Activated CD8-positive, alpha-beta memory T cell treated with anti-CD3 and anti-CD28 coated beads for 36 hours (primary cell): ENCODE measurements at regions not wholly inside any gene's neighbourhood (a gene's known extent, or its start where the extent isn't known, plus 50 kb on each side); places are given as distances from the start of the nearest gene placed in this dataset.

ENCODE experiments used
- CTCF ChIA-PET: fragments of 350-600 bp; sonication (Branson Sonifier 250); formaldehyde crosslinking; loops from one replicate; lab custom pipeline; 2021; ENCODE audit warnings: antibody characterized with exemption; lab: Charles Lee
- POLR2A ChIA-PET: fragments of 350-600 bp; sonication (Branson Sonifier 250); formaldehyde crosslinking; loops from one replicate; lab custom pipeline; 2021; ENCODE audit warnings: antibody characterized with exemption; lab: Charles Lee

- CTCF ChIA-PET = interaction anchor here (1.4 kb wide), 1 partner anchor 48 kb away, joined by 4 read pairs; no protein-coding TSS in a partner anchor
- POLR2A ChIA-PET = no interaction called here
Observed at GRCh38 chr4:184312126-184312525, 94.5 kb upstream of the ENPP6 start.

- POLR2A ChIA-PET = no interaction called here
- CTCF ChIA-PET = interaction anchor here (1.1 to 1.7 kb wide), 5 partner anchors 28 to 203 kb away, joined by 3 to 5 read pairs (median 4); no protein-coding TSS in a partner anchor
Observed at GRCh38 chr4:184310881-184311709, 93.4 kb upstream of the ENPP6 start.

- POLR2A ChIA-PET = no interaction called here
Observed at GRCh38 chr4:184310171-184310567, 92.5 kb upstream of the ENPP6 start.

GRCh38 chr4:184309241-184310170 lies 91.8 kb upstream of the ENPP6 start:
- CTCF ChIA-PET = interaction anchor here (1.0 to 1.7 kb wide), 4 partner anchors 26 to 204 kb away, joined by 3 to 5 read pairs (median 4); no protein-coding TSS in a partner anchor
- POLR2A ChIA-PET = interaction anchor here (0.7 kb wide), 1 partner anchor 26 kb away, joined by 3 read pairs; no protein-coding TSS in a partner anchor

More at GRCh38 chr4:184310171-184310567, 92.5 kb upstream of the ENPP6 start:
- CTCF ChIA-PET = interaction anchor here (1.0 to 1.7 kb wide), 4 partner anchors 27 to 204 kb away, joined by 3 to 5 read pairs (median 4); no protein-coding TSS in a partner anchor

- POLR2A ChIA-PET = interaction anchor here (0.6 to 1.0 kb wide), 2 partner anchors 23 to 207 kb away, joined by 4 to 9 read pairs; no protein-coding TSS in a partner anchor
- CTCF ChIA-PET = interaction anchor here (1.0 kb wide), 1 partner anchor 14 kb away, joined by 3 read pairs; no protein-coding TSS in a partner anchor
Observed at GRCh38 chr4:184306949-184307348, 89.3 kb upstream of the ENPP6 start.

- CTCF ChIA-PET = interaction anchor here (1.0 kb wide), 1 partner anchor 13 kb away, joined by 3 read pairs; no protein-coding TSS in a partner anchor
Observed at GRCh38 chr4:184306470-184306869, 88.8 kb upstream of the ENPP6 start.

GRCh38 chr4:184300816-184301215 lies 83.1 kb upstream of the ENPP6 start:
- ChIA-PET POLR2A (no interaction called here), CTCF (no interaction called here)

More at GRCh38 chr4:184306470-184306869, 88.8 kb upstream of the ENPP6 start:
- POLR2A ChIA-PET = interaction anchor here (1.0 kb wide), 1 partner anchor 207 kb away, joined by 4 read pairs; no protein-coding TSS in a partner anchor

GRCh38 chr4:184298254-184298653 lies 80.6 kb upstream of the ENPP6 start:
- CTCF ChIA-PET = no interaction called here
- POLR2A ChIA-PET = no interaction called here

GRCh38 chr4:184295206-184295605 lies 77.5 kb upstream of the ENPP6 start:
- ChIA-PET POLR2A (no interaction called here), CTCF (no interaction called here)

- ChIA-PET POLR2A (no interaction called here), CTCF (no interaction called here)
Observed at GRCh38 chr4:184294606-184295133, 77.0 kb upstream of the ENPP6 start.

- POLR2A ChIA-PET = no interaction called here
- CTCF ChIA-PET = interaction anchor here (1.2 kb wide), 1 partner anchor 13 kb away, joined by 3 read pairs; no protein-coding TSS in a partner anchor
Observed at GRCh38 chr4:184293552-184293951, 75.9 kb upstream of the ENPP6 start.

- CTCF ChIA-PET = interaction anchor here (1.2 kb wide), 1 partner anchor 14 kb away, joined by 3 read pairs; no protein-coding TSS in a partner anchor
Observed at GRCh38 chr4:184292877-184293276, 75.2 kb upstream of the ENPP6 start.

GRCh38 chr4:184292465-184292867 lies 74.8 kb upstream of the ENPP6 start:
- ChIA-PET CTCF (interaction anchor here (1.2 kb wide), 1 partner anchor 14 kb away, joined by 3 read pairs; no protein-coding TSS in a partner anchor), POLR2A (no interaction called here)

More at GRCh38 chr4:184292877-184293276, 75.2 kb upstream of the ENPP6 start:
- POLR2A ChIA-PET = no interaction called here

GRCh38 chr4:184289179-184289535 lies 71.5 kb upstream of the ENPP6 start:
- ChIA-PET CTCF (interaction anchor here (0.9 kb wide), 1 partner anchor 24 kb away, joined by 3 read pairs; no protein-coding TSS in a partner anchor), POLR2A (no interaction called here)

GRCh38 chr4:184288451-184289178 lies 70.9 kb upstream of the ENPP6 start:
- ChIA-PET CTCF (interaction anchor here (0.6 to 1.7 kb wide), 4 partner anchors 20 to 402 kb away, joined by 3 to 6 read pairs (median 4); no protein-coding TSS in a partner anchor), POLR2A (no interaction called here)

- CTCF ChIA-PET = interaction anchor here (0.6 to 1.7 kb wide), 4 partner anchors 19 to 403 kb away, joined by 3 to 6 read pairs (median 4); no protein-coding TSS in a partner anchor
- POLR2A ChIA-PET = interaction anchor here (0.9 kb wide), 1 partner anchor 187 kb away, joined by 3 read pairs; the partner anchor contains the start of gene IRF2
Observed at GRCh38 chr4:184287697-184288255, 70.1 kb upstream of the ENPP6 start.

GRCh38 chr4:184286358-184286757 lies 68.7 kb upstream of the ENPP6 start:
- POLR2A ChIA-PET = no interaction called here

More at GRCh38 chr4:184286358-184286757, 68.7 kb upstream of the ENPP6 start:
- CTCF ChIA-PET = no interaction called here
